ENCODE measurements at regions not wholly inside any gene's neighbourhood (a gene's known extent, or its start where the extent isn't known, plus 50 kb on each side); places are given as distances from the start of the nearest gene placed in this dataset.
A peak's percentile ranks its signal among the peaks of the same experiment; 100 is the strongest.

GRCh38 chr7:114102131-114102530 is 183.3 kb upstream of the PPP1R3A start:
- no peaks in the 10 kb centered on the region for H3K36me3 ChIP-seq (ENCODE audit: control insufficient read depth in 2 of 2, insufficient read depth in 2 of 2, low read length in 2 of 2)
- peaks cover 4% of the 10 kb centered on the region for H3K4me1 ChIP-seq (ENCODE audit: control insufficient read depth, insufficient read depth, low read length)
- no peak overlapping the region for H3K27ac ChIP-seq (ENCODE audit: low read length)
- no peak overlapping the region for H3K9ac ChIP-seq (ENCODE audit: low read length in 2 of 2)
- H3K27me3 ChIP-seq (ENCODE audit: control insufficient read depth in 1 of 2, insufficient read depth in 2 of 2, low read length in 2 of 2): no peaks in the 10 kb centered on the region
- no peaks in the 10 kb centered on the region for H3K9me3 ChIP-seq (ENCODE audit: control insufficient read depth in 2 of 2, low read length in 2 of 2)
- H3K4me3 ChIP-seq (ENCODE audit: low read length in 2 of 2): no peak overlapping the region

- no peaks in the 10 kb centered on the region for H3K9me3 ChIP-seq (ENCODE audit: control insufficient read depth in 2 of 2, low read length in 2 of 2)
- peaks cover 4% of the 10 kb centered on the region for H3K4me1 ChIP-seq (ENCODE audit: control insufficient read depth, insufficient read depth, low read length)
- H3K27me3 ChIP-seq (ENCODE audit: control insufficient read depth in 1 of 2, insufficient read depth in 2 of 2, low read length in 2 of 2): no peaks in the 10 kb centered on the region
- no peaks in the 10 kb centered on the region for H3K36me3 ChIP-seq (ENCODE audit: control insufficient read depth in 2 of 2, insufficient read depth in 2 of 2, low read length in 2 of 2)
- H3K9ac ChIP-seq (ENCODE audit: low read length in 2 of 2): no peak overlapping the region
- H3K27ac ChIP-seq (ENCODE audit: low read length): no peak overlapping the region
- H3K4me3 ChIP-seq (ENCODE audit: low read length in 2 of 2): no peak overlapping the region
These were observed 182.0 kb upstream of the PPP1R3A start for GRCh38 chr7:114100810-114101209.

GRCh38 chr7:114099337-114099736 is 180.5 kb upstream of the PPP1R3A start:
- Histone ChIP-seq H3K9me3 (ENCODE audit: control insufficient read depth in 2 of 2, low read length in 2 of 2) (no peaks in the 10 kb centered on the region), H3K4me3 (ENCODE audit: low read length in 2 of 2) (no peak overlapping the region), H3K27ac (ENCODE audit: low read length) (no peak overlapping the region), H3K9ac (ENCODE audit: low read length in 2 of 2) (no peak overlapping the region), H3K27me3 (ENCODE audit: control insufficient read depth in 1 of 2, insufficient read depth in 2 of 2, low read length in 2 of 2) (no peaks in the 10 kb centered on the region), H3K4me1 (ENCODE audit: control insufficient read depth, insufficient read depth, low read length) (peaks cover 4% of the 10 kb centered on the region), H3K36me3 (ENCODE audit: control insufficient read depth in 2 of 2, insufficient read depth in 2 of 2, low read length in 2 of 2) (no peaks in the 10 kb centered on the region)

GRCh38 chr7:114095885-114096284 is 177.1 kb upstream of the PPP1R3A start:
- no peak overlapping the region for H3K9ac ChIP-seq (ENCODE audit: low read length in 2 of 2)
- no peaks in the 10 kb centered on the region for H3K27me3 ChIP-seq (ENCODE audit: control insufficient read depth in 1 of 2, insufficient read depth in 2 of 2, low read length in 2 of 2)
- no peaks in the 10 kb centered on the region for H3K9me3 ChIP-seq (ENCODE audit: control insufficient read depth in 2 of 2, low read length in 2 of 2)
- peaks cover 3% of the 10 kb centered on the region for H3K4me1 ChIP-seq (ENCODE audit: control insufficient read depth, insufficient read depth, low read length)
- H3K4me3 ChIP-seq (ENCODE audit: low read length in 2 of 2): no peak overlapping the region
- no peak overlapping the region for H3K27ac ChIP-seq (ENCODE audit: low read length)
- H3K36me3 ChIP-seq (ENCODE audit: control insufficient read depth in 2 of 2, insufficient read depth in 2 of 2, low read length in 2 of 2): no peaks in the 10 kb centered on the region

GRCh38 chr7:114088470-114088940 is 169.7 kb upstream of the PPP1R3A start:
- Histone ChIP-seq H3K4me1 (ENCODE audit: control insufficient read depth, insufficient read depth, low read length) (peaks cover 13% of the 10 kb centered on the region), H3K36me3 (ENCODE audit: control insufficient read depth in 2 of 2, insufficient read depth in 2 of 2, low read length in 2 of 2) (no peaks in the 10 kb centered on the region), H3K9ac (ENCODE audit: low read length in 2 of 2) (peak overlapping the region; percentile 78 to 79), H3K4me3 (ENCODE audit: low read length in 2 of 2) (peak overlapping the region; percentile 92 to 95), H3K9me3 (ENCODE audit: control insufficient read depth in 2 of 2, low read length in 2 of 2) (no peaks in the 10 kb centered on the region), H3K27me3 (ENCODE audit: control insufficient read depth in 1 of 2, insufficient read depth in 2 of 2, low read length in 2 of 2) (no peaks in the 10 kb centered on the region), H3K27ac (ENCODE audit: low read length) (peak overlapping the region; percentile 70)

GRCh38 chr7:114087653-114088469 is 169.1 kb upstream of the PPP1R3A start:
- no peaks in the 10 kb centered on the region for H3K36me3 ChIP-seq (ENCODE audit: control insufficient read depth in 2 of 2, insufficient read depth in 2 of 2, low read length in 2 of 2)
- H3K4me3 ChIP-seq (ENCODE audit: low read length in 2 of 2): peak overlapping the region; percentile 92 to 95
- H3K27ac ChIP-seq (ENCODE audit: low read length): peak overlapping the region; percentile 70
- peaks cover 0 to 1% of the 10 kb centered on the region in 2 donors for H3K27me3 ChIP-seq (ENCODE audit: control insufficient read depth in 1 of 2, insufficient read depth in 2 of 2, low read length in 2 of 2)
- peaks cover 17% of the 10 kb centered on the region for H3K4me1 ChIP-seq (ENCODE audit: control insufficient read depth, insufficient read depth, low read length)
- H3K9ac ChIP-seq (ENCODE audit: low read length in 2 of 2): peak overlapping the region; percentile 78 to 79
- H3K9me3 ChIP-seq (ENCODE audit: control insufficient read depth in 2 of 2, low read length in 2 of 2): no peaks in the 10 kb centered on the region

- Histone ChIP-seq H3K9ac (ENCODE audit: low read length in 2 of 2) (peak overlapping the region; percentile 79 to 88), H3K4me3 (ENCODE audit: low read length in 2 of 2) (peak overlapping the region; percentile 75 to 92), H3K36me3 (ENCODE audit: control insufficient read depth in 2 of 2, insufficient read depth in 2 of 2, low read length in 2 of 2) (no peaks in the 10 kb centered on the region), H3K4me1 (ENCODE audit: control insufficient read depth, insufficient read depth, low read length) (peaks cover 15% of the 10 kb centered on the region), H3K9me3 (ENCODE audit: control insufficient read depth in 2 of 2, low read length in 2 of 2) (no peaks in the 10 kb centered on the region), H3K27me3 (ENCODE audit: control insufficient read depth in 1 of 2, insufficient read depth in 2 of 2, low read length in 2 of 2) (peaks cover 0 to 3% of the 10 kb centered on the region in 2 donors), H3K27ac (ENCODE audit: low read length) (peak overlapping the region; percentile 98)
These were observed 168.3 kb upstream of the PPP1R3A start for GRCh38 chr7:114086914-114087652.

- peak overlapping the region; percentile 79 to 88 for H3K9ac ChIP-seq (ENCODE audit: low read length in 2 of 2)
These were observed 167.7 kb upstream of the PPP1R3A start for GRCh38 chr7:114086537-114086913.

GRCh38 chr7:114085592-114086501 is 167.0 kb upstream of the PPP1R3A start:
- no peaks in the 10 kb centered on the region for H3K36me3 ChIP-seq (ENCODE audit: control insufficient read depth in 2 of 2, insufficient read depth in 2 of 2, low read length in 2 of 2)
- H3K4me3 ChIP-seq (ENCODE audit: low read length in 2 of 2): peak overlapping the region; percentile 75 to 92
- H3K9me3 ChIP-seq (ENCODE audit: control insufficient read depth in 2 of 2, low read length in 2 of 2): no peaks in the 10 kb centered on the region
- H3K27me3 ChIP-seq (ENCODE audit: control insufficient read depth in 1 of 2, insufficient read depth in 2 of 2, low read length in 2 of 2): peaks cover 0 to 3% of the 10 kb centered on the region in 2 donors
- H3K9ac ChIP-seq (ENCODE audit: low read length in 2 of 2): peak overlapping the region; percentile 79 to 91
- peak overlapping the region; percentile 98 for H3K27ac ChIP-seq (ENCODE audit: low read length)
- peaks cover 15% of the 10 kb centered on the region for H3K4me1 ChIP-seq (ENCODE audit: control insufficient read depth, insufficient read depth, low read length)

More at GRCh38 chr7:114086537-114086913, 167.7 kb upstream of the PPP1R3A start:
- peaks cover 0 to 3% of the 10 kb centered on the region in 2 donors for H3K27me3 ChIP-seq (ENCODE audit: control insufficient read depth in 1 of 2, insufficient read depth in 2 of 2, low read length in 2 of 2)
- no peaks in the 10 kb centered on the region for H3K36me3 ChIP-seq (ENCODE audit: control insufficient read depth in 2 of 2, insufficient read depth in 2 of 2, low read length in 2 of 2)
- H3K4me3 ChIP-seq (ENCODE audit: low read length in 2 of 2): peak overlapping the region; percentile 75 to 92
- peak overlapping the region; percentile 98 for H3K27ac ChIP-seq (ENCODE audit: low read length)
- peaks cover 15% of the 10 kb centered on the region for H3K4me1 ChIP-seq (ENCODE audit: control insufficient read depth, insufficient read depth, low read length)
- no peaks in the 10 kb centered on the region for H3K9me3 ChIP-seq (ENCODE audit: control insufficient read depth in 2 of 2, low read length in 2 of 2)

- Histone ChIP-seq H3K4me3 (ENCODE audit: low read length in 2 of 2) (peak overlapping the region; percentile 75 to 92), H3K9ac (ENCODE audit: low read length in 2 of 2) (peak overlapping the region; percentile 79 to 91), H3K4me1 (ENCODE audit: control insufficient read depth, insufficient read depth, low read length) (peaks cover 15% of the 10 kb centered on the region), H3K27ac (ENCODE audit: low read length) (peak overlapping the region; percentile 98), H3K36me3 (ENCODE audit: control insufficient read depth in 2 of 2, insufficient read depth in 2 of 2, low read length in 2 of 2) (no peaks in the 10 kb centered on the region), H3K27me3 (ENCODE audit: control insufficient read depth in 1 of 2, insufficient read depth in 2 of 2, low read length in 2 of 2) (peaks cover 0 to 3% of the 10 kb centered on the region in 2 donors), H3K9me3 (ENCODE audit: control insufficient read depth in 2 of 2, low read length in 2 of 2) (no peaks in the 10 kb centered on the region)
These were observed 166.4 kb upstream of the PPP1R3A start for GRCh38 chr7:114085313-114085591.

All from stomach smooth muscle (tissue), 2 donors.